Retina (tissue), 1 donor: ENCODE measurements at regions not wholly inside any gene's neighbourhood (a gene's known extent, or its start where the extent isn't known, plus 50 kb on each side); places are given as distances from the start of the nearest gene placed in this dataset.
A peak's percentile ranks its signal among the peaks of the same experiment; 100 is the strongest.

Experiments
- DNase-seq: peaks from one replicate; pipeline ENCODE4 v3.0.0-alpha.2; 2016

DNA sequence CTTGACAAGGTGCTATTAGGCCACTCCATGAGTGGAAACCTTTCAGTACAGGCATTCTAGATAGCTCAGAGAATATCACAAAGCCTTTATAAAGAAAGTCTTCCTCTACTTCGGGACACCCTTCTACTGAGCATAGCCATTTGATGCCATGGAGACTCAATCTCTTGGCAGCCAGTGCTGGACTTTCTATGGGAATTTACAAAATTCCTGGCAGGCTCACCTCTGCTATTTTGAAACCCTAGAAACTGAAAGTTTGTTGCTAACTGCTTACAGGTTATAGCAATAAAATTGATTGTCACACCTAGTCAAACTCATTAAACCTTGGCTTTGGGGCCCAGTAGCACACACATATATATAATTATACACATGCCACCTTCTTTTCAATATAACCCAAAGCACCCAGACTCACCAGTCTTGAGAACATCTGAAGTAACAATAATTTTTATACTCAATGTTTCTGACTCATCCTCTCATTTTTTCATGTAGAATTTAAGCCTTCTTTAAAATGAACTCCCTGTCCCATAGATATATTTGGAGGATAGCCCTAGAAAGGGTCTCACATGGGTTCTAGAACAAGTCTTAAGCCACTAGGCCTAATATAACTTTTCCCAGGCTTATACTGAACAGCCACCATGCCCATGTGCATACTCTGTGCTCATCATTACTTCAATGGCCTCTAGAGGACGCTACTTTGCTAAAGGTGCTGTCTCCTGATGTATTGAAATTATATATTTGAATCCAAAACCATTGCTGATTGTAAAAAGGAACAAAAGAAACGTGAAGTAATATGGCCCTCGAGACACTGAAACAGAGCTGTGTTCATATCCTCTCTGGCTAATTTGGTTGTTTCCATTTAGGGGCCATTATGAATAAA is 368.1 kb upstream of the MARCKS start:
- DNase-seq = no peak

DNA sequence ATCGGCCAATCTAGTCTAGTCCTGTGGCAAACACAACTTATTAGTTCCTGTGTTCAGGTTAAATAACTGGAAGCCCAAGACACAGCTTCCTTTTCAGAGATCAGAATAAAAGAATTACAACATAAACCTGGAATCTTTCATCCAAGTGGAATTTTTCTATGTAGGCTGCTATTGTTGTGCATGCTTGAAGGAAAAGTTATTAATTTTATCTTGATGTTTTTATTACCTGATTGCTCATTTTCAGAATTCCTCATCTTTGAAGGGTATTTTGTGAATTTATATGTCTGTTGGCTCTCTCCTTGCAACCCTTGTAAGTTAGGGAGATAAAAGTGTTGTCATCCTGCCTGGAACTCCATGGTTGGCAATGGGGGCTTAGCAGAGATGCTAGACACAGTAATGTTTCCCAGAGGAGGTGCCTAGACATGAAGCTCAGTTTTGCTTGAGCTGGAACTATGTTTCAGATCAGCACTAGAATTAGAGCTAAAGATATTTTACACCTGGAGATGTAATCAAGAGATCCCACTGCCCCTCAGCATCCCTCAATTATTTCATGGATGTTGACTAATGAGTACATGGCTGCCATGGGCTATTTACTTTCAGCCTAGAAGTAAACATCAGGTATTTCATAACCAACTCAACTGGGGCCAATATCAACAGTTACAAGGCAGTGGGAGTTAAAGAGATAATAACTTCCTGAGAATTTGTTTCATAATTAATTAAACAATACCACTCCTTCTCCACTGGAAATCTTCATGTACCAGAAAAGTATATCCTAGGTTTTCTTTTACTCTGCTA is 367.0 kb upstream of the MARCKS start:
- no peak for DNase-seq

DNA sequence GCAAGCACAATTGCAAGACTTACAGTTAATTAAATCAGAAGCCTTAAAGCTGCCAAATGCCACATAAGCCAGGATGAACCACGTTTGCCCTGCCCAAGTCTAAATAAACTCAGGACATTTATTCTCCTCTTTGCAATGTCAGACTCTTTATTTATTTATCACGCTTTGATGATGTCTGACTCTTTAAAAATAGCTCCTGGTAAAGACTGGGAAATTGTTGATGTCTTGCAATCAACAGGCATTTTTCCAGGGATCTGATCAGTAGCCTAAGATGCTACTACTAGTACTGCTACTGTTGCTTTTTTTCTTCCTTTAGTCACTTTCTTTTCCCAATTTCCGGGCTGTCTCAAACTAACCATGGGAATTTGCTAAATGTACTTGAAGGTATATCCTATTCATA is 365.8 kb upstream of the MARCKS start:
- DNase-seq = no peak

DNA sequence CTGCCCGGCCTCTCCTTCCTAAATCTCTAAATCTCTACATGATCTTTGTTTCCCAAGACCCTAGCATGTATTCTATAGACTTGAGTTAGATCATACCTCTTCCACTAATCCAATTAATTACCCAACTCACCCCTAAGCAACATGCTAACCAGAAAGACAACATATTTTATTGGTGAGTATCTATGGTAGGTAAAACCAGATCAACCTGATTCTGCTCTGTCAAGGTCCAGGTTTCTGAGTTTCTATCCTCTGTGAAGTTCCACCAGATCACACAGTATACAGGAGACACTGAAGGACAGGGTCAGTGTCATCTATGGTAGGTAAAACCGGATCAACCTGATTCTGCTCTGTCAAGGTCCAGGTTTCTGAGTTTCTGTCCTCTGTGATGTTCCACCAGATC is 363.2 kb upstream of the MARCKS start:
- DNase-seq = no peak

DNA sequence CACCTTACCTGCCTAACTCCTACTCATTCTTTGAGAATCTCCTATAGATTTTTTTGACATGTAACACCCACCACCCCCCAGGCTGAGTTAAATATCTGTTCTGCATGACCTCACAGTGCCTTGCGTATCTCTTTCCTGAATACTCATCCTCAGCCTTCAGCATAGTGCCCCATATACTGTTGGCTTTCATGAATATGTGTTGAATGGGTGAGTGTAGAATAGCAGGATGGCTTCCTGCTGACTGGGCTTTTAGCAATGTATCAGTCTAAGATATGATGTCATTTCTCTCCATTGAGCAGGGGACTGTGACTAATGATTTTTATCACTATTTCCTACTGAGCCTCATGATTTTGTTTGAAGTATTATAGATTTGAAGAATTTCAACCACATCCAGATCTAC is 361.6 kb upstream of the MARCKS start:
- no peak for DNase-seq

DNA sequence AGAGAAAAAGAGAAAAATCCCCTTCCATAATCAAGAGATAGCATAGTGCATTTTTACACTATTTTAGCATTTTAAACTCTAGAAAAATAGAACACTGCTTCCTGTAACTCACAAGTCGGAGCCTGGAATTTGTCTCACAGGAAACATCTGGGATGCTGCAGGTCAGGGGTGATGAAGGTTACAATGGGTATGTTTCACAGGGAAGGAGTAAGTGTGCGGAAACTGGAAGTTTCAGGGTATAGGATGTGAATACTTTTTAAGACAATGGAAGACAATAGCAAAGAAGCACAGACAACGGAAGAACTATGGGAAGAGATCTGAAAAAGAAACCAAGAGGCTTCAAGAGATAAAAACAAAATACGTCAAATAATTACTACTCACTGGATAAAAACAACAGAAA is 361.0 kb upstream of the MARCKS start:
- DNase-seq = no peak

DNA sequence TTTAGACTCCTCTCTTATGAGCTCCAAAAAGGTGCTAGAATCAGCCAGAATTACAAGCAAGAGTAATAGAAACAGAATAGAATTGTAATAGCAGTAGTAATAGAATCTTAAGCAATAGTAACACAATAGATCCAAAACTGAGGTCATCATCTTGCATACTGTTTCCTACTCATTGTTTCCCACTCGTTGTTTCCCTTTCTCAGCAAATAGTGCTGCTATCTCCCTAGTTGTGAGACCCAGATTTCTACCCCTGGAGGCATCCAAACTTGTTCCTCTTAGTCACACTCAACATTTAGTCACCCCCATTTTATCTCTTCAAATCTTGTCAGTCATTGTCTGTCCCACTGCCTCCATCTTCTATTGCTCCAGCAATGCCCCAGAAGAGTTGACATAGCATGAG is 356.9 kb upstream of the MARCKS start:
- DNase-seq = no peak

- no peak for DNase-seq
These were observed 352.0 kb upstream of the MARCKS start for GRCh38 chr6:113505084-113505699.

- DNase-seq = no peak
These were observed 348.9 kb upstream of the MARCKS start for GRCh38 chr6:113508249-113508648.

- DNase-seq = no peak
These were observed 346.0 kb upstream of the MARCKS start for GRCh38 chr6:113511100-113511499.

DNA sequence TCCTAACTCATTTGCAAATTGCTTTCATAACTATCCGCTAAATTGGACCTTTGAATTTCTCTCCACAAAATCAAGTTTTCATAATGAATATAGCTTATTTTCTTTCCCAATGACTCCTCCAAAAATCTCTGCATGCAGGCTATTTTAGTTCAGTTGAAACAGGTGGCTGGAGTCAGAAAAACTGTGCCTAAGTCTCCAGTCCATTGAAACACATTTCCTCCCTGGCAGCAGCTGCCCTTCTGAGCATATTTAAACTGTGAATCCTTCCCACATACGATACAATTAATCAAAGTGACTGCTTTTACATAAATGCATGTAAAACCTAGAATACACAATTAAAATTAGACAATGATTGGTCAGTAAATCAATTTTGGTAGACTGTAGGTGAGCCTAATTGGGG is 344.6 kb upstream of the MARCKS start:
- DNase-seq = no peak

DNA sequence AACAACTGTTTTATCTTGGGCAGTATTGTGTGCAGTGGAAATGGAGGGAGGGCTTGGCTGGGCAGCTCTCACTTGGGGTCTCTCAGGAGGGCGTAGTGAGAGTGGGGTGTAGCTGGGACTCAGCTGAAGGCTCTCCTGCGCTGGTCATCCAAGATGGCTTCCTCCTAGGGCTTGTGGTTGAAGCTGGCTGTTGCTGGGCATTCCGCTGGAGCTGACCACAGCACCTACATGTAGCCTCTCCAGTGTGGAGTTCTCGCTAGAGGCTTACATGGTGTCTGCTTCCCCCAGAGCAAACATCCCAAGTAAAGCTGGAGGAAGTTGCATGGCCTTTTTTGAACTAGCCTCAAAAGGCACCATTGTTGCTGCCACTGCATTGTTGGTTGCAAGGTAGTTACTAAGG is 344.1 kb upstream of the MARCKS start:
- no peak for DNase-seq

GRCh38 chr6:113522376-113522775 is 334.8 kb upstream of the MARCKS start:
- no peak for DNase-seq

DNA sequence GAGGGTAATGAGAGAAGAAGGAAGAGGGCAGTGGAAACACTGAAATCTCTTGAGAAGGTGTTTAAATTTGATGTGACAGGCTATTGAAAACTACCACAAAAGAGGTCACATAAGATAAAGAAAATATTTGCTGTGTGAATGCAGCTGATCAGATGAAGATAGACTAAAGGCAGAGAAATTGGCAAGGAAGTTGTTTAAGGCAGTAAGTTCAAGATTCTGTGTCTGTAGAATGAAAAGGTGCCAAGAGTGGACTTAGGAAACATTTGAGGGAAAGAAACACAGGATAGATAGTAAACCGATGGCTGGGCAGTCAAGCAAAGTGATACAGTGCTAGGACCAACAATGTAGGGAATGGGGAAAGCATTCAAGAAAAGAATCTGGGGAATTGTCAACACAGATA is 332.3 kb upstream of the MARCKS start:
- peak; percentile 65 for DNase-seq

GRCh38 chr6:113526553-113526952 is 330.6 kb upstream of the MARCKS start:
- DNase-seq = no peak

- DNase-seq = no peak
These were observed 330.1 kb upstream of the MARCKS start for GRCh38 chr6:113526995-113527394.

DNA sequence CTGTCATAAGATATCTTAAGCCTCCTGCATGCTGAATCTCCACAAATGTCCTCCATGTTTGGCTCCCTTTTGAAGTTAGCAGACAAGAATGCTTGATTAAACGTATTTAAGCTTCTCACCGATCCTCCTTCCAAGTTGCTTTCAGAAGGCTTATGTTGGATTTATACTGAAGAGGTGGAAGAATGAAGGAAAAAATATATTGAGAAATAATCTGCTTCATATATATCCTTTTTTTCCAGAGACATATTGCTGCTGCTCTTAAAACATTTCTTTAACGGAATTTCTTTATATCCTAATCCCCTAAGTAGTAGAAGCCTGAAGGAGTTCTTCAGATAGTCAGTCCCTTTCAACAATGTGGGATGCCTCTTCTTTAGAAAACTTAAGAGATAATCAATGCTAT is 329.0 kb upstream of the MARCKS start:
- DNase-seq = no peak

- DNase-seq = no peak
These were observed 327.9 kb upstream of the MARCKS start for GRCh38 chr6:113529196-113529595.

DNA sequence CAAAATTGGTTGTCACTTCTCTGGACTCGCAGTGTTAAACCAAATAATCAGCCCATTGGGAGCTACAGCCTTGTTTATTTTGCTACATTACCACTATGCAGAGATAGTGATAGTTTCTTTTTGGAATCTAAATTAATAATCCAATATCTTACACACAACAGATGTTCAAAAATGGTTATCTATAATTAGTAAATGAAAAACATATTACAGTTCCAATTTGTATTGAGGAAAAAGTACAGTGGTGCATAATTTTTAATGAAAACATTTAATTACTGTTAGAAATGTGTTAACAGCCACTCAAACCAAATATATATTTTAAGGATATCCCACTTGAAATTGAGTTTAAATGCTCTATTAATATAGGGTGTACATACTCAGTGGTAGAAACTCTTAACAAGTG is 327.3 kb upstream of the MARCKS start:
- DNase-seq = no peak

- DNase-seq = no peak
These were observed 326.4 kb upstream of the MARCKS start for GRCh38 chr6:113530769-113531168.

GRCh38 chr6:113539202-113539601 is 317.9 kb upstream of the MARCKS start:
- DNase-seq = no peak

DNA sequence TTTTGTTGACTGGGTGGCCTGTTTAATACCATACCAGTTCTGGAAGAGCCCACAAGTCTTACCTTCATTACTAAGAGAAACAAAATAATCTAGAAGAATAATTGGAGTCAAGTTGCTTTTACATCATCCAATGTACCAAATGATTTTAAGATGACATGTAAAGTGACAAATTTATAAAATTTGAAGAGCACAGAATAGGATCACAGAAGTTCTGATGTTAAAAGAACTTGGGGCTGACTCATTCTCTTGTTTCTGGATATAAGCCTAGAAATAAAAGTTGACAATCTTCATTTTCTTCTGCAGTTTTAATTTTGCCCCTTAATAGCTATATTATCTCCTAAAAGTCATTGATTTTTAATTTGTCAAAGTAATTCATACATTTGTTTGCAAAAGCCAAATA is 317.5 kb upstream of the MARCKS start:
- DNase-seq = no peak

DNA sequence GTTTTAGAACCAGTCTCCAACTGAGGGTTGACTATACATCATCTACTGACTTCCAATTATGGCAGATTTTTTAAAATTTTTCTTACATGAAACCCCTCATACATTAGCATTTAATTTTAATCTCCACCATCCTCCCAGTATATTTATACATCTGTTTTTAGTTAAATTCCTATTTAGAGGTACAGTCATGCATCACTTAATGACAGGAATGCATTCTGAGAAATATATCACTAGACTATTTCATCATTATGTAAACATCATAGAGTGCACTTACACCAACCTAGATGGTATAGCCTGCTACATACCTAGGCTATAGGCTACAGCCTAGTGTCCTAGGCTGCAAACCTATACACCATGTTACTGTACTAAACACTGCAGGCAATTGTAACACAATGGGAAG is 316.7 kb upstream of the MARCKS start:
- DNase-seq = no peak

DNA sequence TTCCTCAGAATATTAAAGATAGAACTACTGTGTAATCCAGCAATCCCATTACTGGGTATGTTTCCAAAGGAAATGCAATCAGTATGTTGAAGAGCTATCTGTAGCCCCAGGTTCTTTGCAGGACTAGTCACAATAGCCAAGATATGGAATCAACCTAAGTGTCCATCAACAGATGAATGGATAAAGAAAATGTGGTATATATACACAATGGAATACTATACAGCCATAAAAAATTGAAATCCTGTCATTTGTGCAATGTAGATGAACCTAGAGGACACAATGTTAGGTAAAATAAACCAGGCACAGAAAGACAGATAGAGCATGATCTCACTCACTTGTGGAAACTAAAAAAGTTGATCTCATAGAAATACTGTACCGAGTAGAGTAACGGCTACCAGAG is 306.0 kb upstream of the MARCKS start:
- DNase-seq = no peak
